DMS53 treated with DMSO at 0.1 percent for 48 hours (cell line): ENCODE measurements at regions not wholly inside any gene's neighbourhood (a gene's known extent, or its start where the extent isn't known, plus 50 kb on each side); places are given as distances from the start of the nearest gene placed in this dataset.
"Not testable (repeated sequence)": the region's sequence is repeated elsewhere in the genome, so short reads cannot be mapped to it uniquely, and the experiment has no call there.

ENCODE experiments used
- DNase-seq: peaks from one replicate; lab custom pipeline; 2025; ENCODE audit not compliant: unreplicated experiment; lab: John Stamatoyannopoulos, UW

GRCh38 chrX:114028907-114029662, 554.8 kb upstream of the HTR2C start:
- no peak for DNase-seq

GRCh38 chrX:114017086-114017485, 566.8 kb upstream of the HTR2C start:
- DNase-seq: no peak

GRCh38 chrX:114015966-114016365, 567.9 kb upstream of the HTR2C start:
- DNase-seq: no peak

GRCh38 chrX:114006664-114007063, 577.2 kb upstream of the HTR2C start:
- no peak for DNase-seq

- no peak for DNase-seq
Measured at GRCh38 chrX:113996781-113997180, 587.1 kb upstream of the HTR2C start.

- DNase-seq: not testable (repeated sequence)
Measured at GRCh38 chrX:113991720-113992119, 592.2 kb upstream of the HTR2C start.

- not testable (repeated sequence) for DNase-seq
Measured at GRCh38 chrX:113990669-113991068, 593.2 kb upstream of the HTR2C start.

- not testable (repeated sequence) for DNase-seq
Measured at GRCh38 chrX:113988315-113988935, 595.5 kb upstream of the HTR2C start.

GRCh38 chrX:113986427-113986826, 597.5 kb upstream of the HTR2C start:
- no peak for DNase-seq

- DNase-seq: no peak
Measured at GRCh38 chrX:113982766-113983165, 601.1 kb upstream of the HTR2C start.

- no peak for DNase-seq
Measured at GRCh38 chrX:113980953-113981352, 602.9 kb upstream of the HTR2C start.

GRCh38 chrX:113977887-113978286, 606.0 kb upstream of the HTR2C start:
- DNase-seq: no peak

- DNase-seq: no peak
Measured at GRCh38 chrX:113975441-113975840, 608.4 kb upstream of the HTR2C start.

GRCh38 chrX:113974881-113975280, 609.0 kb upstream of the HTR2C start:
- no peak for DNase-seq

GRCh38 chrX:113973706-113974105, 610.2 kb upstream of the HTR2C start:
- DNase-seq: no peak

GRCh38 chrX:113966791-113967190, 617.1 kb upstream of the HTR2C start:
- DNase-seq: no peak

- DNase-seq: no peak
Measured at GRCh38 chrX:113962343-113962742, 621.5 kb upstream of the HTR2C start.

- no peak for DNase-seq
Measured at GRCh38 chrX:113959912-113960626, 623.8 kb upstream of the HTR2C start.

GRCh38 chrX:113956936-113957335, 627.0 kb upstream of the HTR2C start:
- no peak for DNase-seq

GRCh38 chrX:113954297-113954696, 629.6 kb upstream of the HTR2C start:
- no peak for DNase-seq

- no peak for DNase-seq
Measured at GRCh38 chrX:113950081-113950678, 633.7 kb upstream of the HTR2C start.

- no peak for DNase-seq
Measured at GRCh38 chrX:113947548-113947947, 636.3 kb upstream of the HTR2C start.
